DMS 273 treated with DMSO at 0.1 percent for 48 hours (cell line): ENCODE measurements at regions not wholly inside any gene's neighbourhood (a gene's known extent, or its start where the extent isn't known, plus 50 kb on each side); places are given as distances from the start of the nearest gene placed in this dataset.

Experiments used
- DNase-seq: peaks from one replicate; lab custom pipeline; 2025; lab: John Stamatoyannopoulos, UW

GRCh38 chr9:14428781-14429230 is 114.9 kb upstream of the NFIB start:
- DNase-seq: peak; percentile 25

- DNase-seq: no peak
These were observed 113.5 kb upstream of the NFIB start for GRCh38 chr9:14427419-14427818.

- DNase-seq: no peak
These were observed 111.0 kb upstream of the NFIB start for GRCh38 chr9:14424983-14425382.

GRCh38 chr9:14424289-14424688 is 110.3 kb upstream of the NFIB start:
- DNase-seq: no peak

- DNase-seq: no peak
These were observed 109.9 kb upstream of the NFIB start for GRCh38 chr9:14423815-14424261.

GRCh38 chr9:14421291-14421690 is 107.3 kb upstream of the NFIB start:
- no peak for DNase-seq

GRCh38 chr9:14418941-14419937 is 105.3 kb upstream of the NFIB start:
- DNase-seq: no peak

GRCh38 chr9:14418301-14418940 is 104.5 kb upstream of the NFIB start:
- DNase-seq: no peak

GRCh38 chr9:14417237-14417636 is 103.3 kb upstream of the NFIB start:
- no peak for DNase-seq

GRCh38 chr9:14415947-14416346 is 102.0 kb upstream of the NFIB start:
- no peak for DNase-seq

- no peak for DNase-seq
These were observed 99.9 kb upstream of the NFIB start for GRCh38 chr9:14413812-14414211.

- peak; percentile 23 for DNase-seq
These were observed 98.8 kb upstream of the NFIB start for GRCh38 chr9:14412775-14413174.

GRCh38 chr9:14406463-14406862 is 92.5 kb upstream of the NFIB start:
- no peak for DNase-seq

GRCh38 chr9:14405176-14405706 is 91.3 kb upstream of the NFIB start:
- no peak for DNase-seq

GRCh38 chr9:14403081-14403480 is 89.1 kb upstream of the NFIB start:
- no peak for DNase-seq

GRCh38 chr9:14402583-14402982 is 88.6 kb upstream of the NFIB start:
- no peak for DNase-seq

- DNase-seq: no peak
These were observed 88.0 kb upstream of the NFIB start for GRCh38 chr9:14401911-14402310.

GRCh38 chr9:14400658-14400995 is 86.7 kb upstream of the NFIB start:
- DNase-seq: peak; percentile 80

- DNase-seq: no peak
These were observed 86.1 kb upstream of the NFIB start for GRCh38 chr9:14399756-14400657.

GRCh38 chr9:14398473-14398872 is 84.5 kb upstream of the NFIB start:
- no peak for DNase-seq

GRCh38 chr9:14396171-14396570 is 82.2 kb upstream of the NFIB start:
- DNase-seq: no peak
